Loucy (cell line): ENCODE measurements at regions not wholly inside any gene's neighbourhood (a gene's known extent, or its start where the extent isn't known, plus 50 kb on each side); places are given as distances from the start of the nearest gene placed in this dataset.

Source experiments
- EZH2phosphoT487 ChIP-seq: fragments of 200-600 bp; IDR thresholded peaks from 2 replicates; pipeline ENCODE4 v1.6.1; 2018; ENCODE audit warnings: antibody characterized with exemption, mild to moderate bottlenecking, moderate library complexity, borderline replicate concordance
- TF ChIP-seq, protein P1 (sequence below): fragments of 200-600 bp; sonication (generic); conservative IDR thresholded peaks from 2 replicates; pipeline ENCODE4 v1.5.1; 2014; ENCODE audit warnings: mild to moderate bottlenecking, antibody characterized with exemption, low read length

DNA sequence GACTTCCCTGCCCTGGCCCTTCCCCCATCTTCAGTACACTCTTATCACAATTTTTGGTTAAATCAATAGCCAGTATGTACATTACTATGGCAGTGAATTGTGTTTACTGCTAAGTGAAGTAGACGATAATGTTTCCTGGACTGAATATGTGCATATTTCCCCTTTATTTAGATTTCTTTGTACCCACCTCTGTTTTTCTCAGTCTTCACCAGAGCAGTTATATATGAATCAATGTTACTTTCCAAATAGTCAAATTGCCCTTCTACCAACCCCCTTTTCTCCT is 97.1 kb upstream of the HS6ST1 start:
- TF ChIP-seq, protein P1, sequence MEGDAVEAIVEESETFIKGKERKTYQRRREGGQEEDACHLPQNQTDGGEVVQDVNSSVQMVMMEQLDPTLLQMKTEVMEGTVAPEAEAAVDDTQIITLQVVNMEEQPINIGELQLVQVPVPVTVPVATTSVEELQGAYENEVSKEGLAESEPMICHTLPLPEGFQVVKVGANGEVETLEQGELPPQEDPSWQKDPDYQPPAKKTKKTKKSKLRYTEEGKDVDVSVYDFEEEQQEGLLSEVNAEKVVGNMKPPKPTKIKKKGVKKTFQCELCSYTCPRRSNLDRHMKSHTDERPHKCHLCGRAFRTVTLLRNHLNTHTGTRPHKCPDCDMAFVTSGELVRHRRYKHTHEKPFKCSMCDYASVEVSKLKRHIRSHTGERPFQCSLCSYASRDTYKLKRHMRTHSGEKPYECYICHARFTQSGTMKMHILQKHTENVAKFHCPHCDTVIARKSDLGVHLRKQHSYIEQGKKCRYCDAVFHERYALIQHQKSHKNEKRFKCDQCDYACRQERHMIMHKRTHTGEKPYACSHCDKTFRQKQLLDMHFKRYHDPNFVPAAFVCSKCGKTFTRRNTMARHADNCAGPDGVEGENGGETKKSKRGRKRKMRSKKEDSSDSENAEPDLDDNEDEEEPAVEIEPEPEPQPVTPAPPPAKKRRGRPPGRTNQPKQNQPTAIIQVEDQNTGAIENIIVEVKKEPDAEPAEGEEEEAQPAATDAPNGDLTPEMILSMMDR: no peak
- no peak for TF ChIP-seq EZH2phosphoT487
